Lung (tissue), 11 donors: ENCODE measurements at regions not wholly inside any gene's neighbourhood (a gene's known extent, or its start where the extent isn't known, plus 50 kb on each side); places are given as distances from the start of the nearest gene placed in this dataset.
"Not testable (repeated sequence)": the region's sequence is repeated elsewhere in the genome, so short reads cannot be mapped to it uniquely, and the experiment has no call there.

Source experiments
- ATAC-seq: fragments of 200-7000 bp; cut with Tn5 transposase; one replicate; pipeline ENCODE4 v1.9.1; 2020; ENCODE audit warnings: moderate number of reproducible peaks; ENCODE audit not compliant: insufficient read depth, low FRiP score
- DNase-seq, 3 donors: peaks; one replicate each; pipeline ENCODE4 v3.0.0-alpha.2; 2013 to 2017
- H3K27ac ChIP-seq, 2 donors: one replicate each; pipeline ENCODE4 v1.5.1; 2013; ENCODE audit warnings: mild to moderate bottlenecking in 2 of 2, moderate library complexity in 2 of 2, control low read depth in 1 of 2, inconsistent platforms in 1 of 2, low read depth in 1 of 2, low read length in 1 of 2
- H3K27me3 ChIP-seq, 3 donors: one replicate each; pipeline ENCODE4 v1.5.1; 2013; ENCODE audit warnings: low read length in 2 of 3; ENCODE audit not compliant: control insufficient read depth in 3 of 3, insufficient read depth in 3 of 3
- H3K36me3 ChIP-seq, 4 donors: one replicate each; pipeline ENCODE4 v1.5.1; 2013; ENCODE audit warnings: low read length in 4 of 4, mild to moderate bottlenecking in 1 of 4, moderate library complexity in 1 of 4; ENCODE audit not compliant: control insufficient read depth in 4 of 4, insufficient read depth in 4 of 4
- H3K4me1 ChIP-seq, 5 donors: one replicate each; pipeline ENCODE4 v1.5.1; 2013; ENCODE audit warnings: low read length in 5 of 5, mild to moderate bottlenecking in 2 of 5, moderate library complexity in 1 of 5; ENCODE audit not compliant: control insufficient read depth in 5 of 5, insufficient read depth in 5 of 5
- H3K4me3 ChIP-seq: one replicate; pipeline ENCODE4 v1.5.1; 2013; ENCODE audit warnings: mild to moderate bottlenecking, control low read depth, moderate library complexity
- H3K9ac ChIP-seq, 2 donors: one replicate each; pipeline ENCODE4 v1.5.1; 2013; ENCODE audit warnings: low read length in 2 of 2, control low read depth in 1 of 2; ENCODE audit not compliant: insufficient read depth in 1 of 2
- H3K9me3 ChIP-seq, 4 donors: one replicate each; pipeline ENCODE4 v1.5.1; 2013; ENCODE audit warnings: low read length in 3 of 4, mild to moderate bottlenecking in 1 of 4, moderate library complexity in 1 of 4; ENCODE audit not compliant: control insufficient read depth in 4 of 4, insufficient read depth in 3 of 4
- CTCF ChIP-seq: IDR thresholded peaks from 2 replicates; pipeline ENCODE4 v1.5.1; 2012; ENCODE audit warnings: mild to moderate bottlenecking; ENCODE audit errors: control extremely low read depth, extremely low read depth
- WGBS, 2 donors: extraction: QIAGEN DNeasy Blood & Tissue Kit; methylation state at CpG; one replicate each; pipeline ENCODE4 v1.1.7; 2013; 5-methylcytosine and 5-hydroxymethylcytosine counted together
- donor health status: control.
- donor health status: control.
- donor health status: Bipolar disorder and iron deficiency.
- donor health status: healthy.
- donor health status: DM: yes; HTN: yes; CAD: no.

DNA sequence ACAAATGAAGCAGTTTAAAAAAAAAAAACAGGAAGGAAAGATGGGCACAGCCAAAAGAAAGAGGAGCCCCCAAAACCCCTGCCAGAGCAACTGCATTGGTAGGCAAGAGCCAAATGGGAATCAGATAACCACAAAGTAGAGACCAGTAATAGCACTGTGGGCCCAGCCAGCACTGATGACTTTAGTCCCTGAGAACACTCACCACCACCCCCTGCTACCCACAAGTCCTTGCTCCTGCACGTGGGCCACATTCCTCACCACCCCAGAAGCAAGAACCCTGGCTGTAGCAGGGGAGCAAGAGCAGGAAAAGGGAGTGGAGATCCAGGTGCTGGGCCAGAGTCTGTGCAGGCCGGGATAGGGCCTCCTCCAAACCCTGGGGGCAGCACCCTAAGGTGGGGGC, 86.1 kb downstream of the RRAGC start:
- peaks cover 0 to 3% (median 0%) of the 10 kb centered on the region in 3 donors for H3K27me3 ChIP-seq
- DNase-seq (no peak), ATAC-seq (no peak)
- no peak overlapping the region for H3K27ac ChIP-seq
- H3K9me3 ChIP-seq = no peaks in the 10 kb centered on the region
- TF ChIP-seq CTCF = no peak
- no peak overlapping the region for H3K9ac ChIP-seq
- no peaks in the 10 kb centered on the region for H3K4me1 ChIP-seq
- no peak overlapping the region for H3K4me3 ChIP-seq
- H3K36me3 ChIP-seq = no peaks in the 10 kb centered on the region
- 65 to 66% methylated on average over 2 of the region's 2 CpGs for WGBS, 2 donors

DNA sequence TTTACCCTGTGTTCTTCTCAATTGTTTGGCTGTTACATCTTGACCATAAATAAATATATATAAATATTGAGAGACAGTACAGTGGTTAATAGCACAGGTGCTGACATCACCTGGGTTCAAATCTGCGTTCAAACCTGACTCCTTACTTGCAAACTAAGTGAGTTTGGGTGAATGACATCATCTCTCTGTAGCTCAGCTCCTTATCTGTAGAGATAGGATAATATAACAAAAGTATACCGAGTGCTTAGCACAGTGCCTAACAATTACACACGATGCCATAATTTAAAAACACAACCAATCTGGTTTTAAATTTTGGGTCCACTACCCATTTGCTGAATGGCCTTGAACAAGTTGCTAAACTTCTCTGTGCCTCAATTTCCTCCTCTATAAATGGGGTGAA, 86.6 kb downstream of the RRAGC start:
- Histone ChIP-seq H3K27ac (no peak overlapping the region), H3K9ac (no peak overlapping the region), H3K4me1 (no peaks in the 10 kb centered on the region), H3K27me3 (peaks cover 0 to 2% (median 0%) of the 10 kb centered on the region in 3 donors), H3K9me3 (peaks cover 0 to 2% (median 0%) of the 10 kb centered on the region in 4 donors), H3K36me3 (no peaks in the 10 kb centered on the region), H3K4me3 (no peak overlapping the region)
- ATAC-seq = no peak
- DNase-seq = no peak
- 73 to 93% methylated on average over 3 of the region's 3 CpGs for WGBS, 2 donors
- no peak for TF ChIP-seq CTCF

DNA sequence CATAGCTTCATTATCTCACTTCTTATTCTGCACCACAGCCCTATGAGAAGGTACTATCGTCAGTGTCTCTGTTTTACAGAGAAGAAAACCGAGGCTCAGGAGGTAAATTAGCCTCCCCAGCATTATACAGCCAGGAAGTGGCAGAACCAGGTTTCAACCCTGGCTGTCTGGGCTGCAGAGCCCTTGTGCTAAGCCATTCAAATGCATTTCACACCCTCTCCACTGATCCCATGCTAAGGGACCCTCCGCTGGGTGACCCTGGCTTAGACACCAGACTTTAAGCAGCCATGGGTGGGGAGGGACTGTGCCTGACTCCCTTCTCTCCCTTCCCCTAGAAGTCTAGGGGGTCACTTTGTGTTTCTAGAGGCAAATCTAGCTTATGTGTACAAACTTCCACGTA, 87.5 kb downstream of the RRAGC start:
- no peak for TF ChIP-seq CTCF
- Histone ChIP-seq H3K9ac (no peak overlapping the region), H3K27ac (no peak overlapping the region), H3K4me3 (no peak overlapping the region), H3K27me3 (peaks cover 0 to 2% (median 0%) of the 10 kb centered on the region in 3 donors), H3K36me3 (no peaks in the 10 kb centered on the region), H3K4me1 (no peaks in the 10 kb centered on the region), H3K9me3 (peaks cover 0 to 2% (median 0%) of the 10 kb centered on the region in 4 donors)
- WGBS, 2 donors = 64% methylated on average over 4 of the region's 4 CpGs
- DNase-seq (no peak), ATAC-seq (no peak)

DNA sequence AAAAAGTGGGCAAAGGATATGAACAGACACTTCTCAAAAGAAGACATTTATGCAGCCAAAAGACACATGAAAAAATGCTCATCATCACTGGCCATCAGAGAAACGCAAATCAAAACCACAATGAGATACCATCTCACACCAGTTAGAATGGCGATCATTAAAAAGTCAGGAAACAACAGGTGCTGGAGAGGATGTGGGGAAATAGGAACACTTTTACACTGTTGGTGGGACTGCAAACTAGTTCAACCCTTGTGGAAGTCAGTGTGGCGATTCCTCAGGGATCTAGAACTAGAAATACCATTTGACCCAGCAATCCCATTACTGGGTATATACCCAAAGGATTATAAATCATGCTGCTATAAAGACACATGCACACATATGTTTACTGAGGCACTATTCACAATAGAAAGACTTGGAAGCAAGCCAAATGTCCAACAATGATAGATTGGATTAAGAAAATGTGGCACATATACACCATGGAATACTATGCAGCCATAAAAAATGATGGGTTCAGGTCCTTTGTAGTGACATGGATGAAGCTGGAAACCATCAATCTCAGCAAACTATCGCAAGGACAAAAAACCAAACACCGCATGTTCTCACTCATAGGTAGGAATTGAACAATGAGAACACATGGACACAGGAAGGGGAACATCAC, 88.9 kb downstream of the RRAGC start:
- not testable (repeated sequence) for H3K9me3 ChIP-seq, H3K27me3 ChIP-seq, H3K27ac ChIP-seq, H3K4me3 ChIP-seq, DNase-seq, H3K9ac ChIP-seq, ATAC-seq, H3K36me3 ChIP-seq, H3K4me1 ChIP-seq
- 96 to 98% methylated on average over 3 of the region's 5 CpGs for WGBS, 2 donors
